Lower leg skin (tissue), 4 donors: ENCODE measurements at regions not wholly inside any gene's neighbourhood (a gene's known extent, or its start where the extent isn't known, plus 50 kb on each side); places are given as distances from the start of the nearest gene placed in this dataset.

Source experiments
- DNase-seq, 2 donors: peaks; one replicate each; pipeline ENCODE4 v3.0.0-alpha.2; 2019; ENCODE audit warnings: low spot score in 2 of 2
- H3K4me3 ChIP-seq: fragments of 200-600 bp; sonication (generic); 2 replicates; pipeline ENCODE4 v1.5.1; 2017; ENCODE audit warnings: mild to moderate bottlenecking, low read depth; ENCODE audit not compliant: poor library complexity, severe bottlenecking
- CTCF ChIP-seq, 3 donors: fragments of 450-650 bp; IDR thresholded peaks; one replicate each; pipeline ENCODE4 v1.5.1; 2016; ENCODE audit warnings: antibody characterized with exemption in 3 of 3, mild to moderate bottlenecking in 3 of 3, moderate library complexity in 2 of 3
- POLR2A ChIP-seq, 2 donors: fragments of 450-650 bp; IDR thresholded peaks; one replicate each; pipeline ENCODE4 v1.6.1; 2016 to 2017; ENCODE audit warnings: antibody characterized with exemption in 2 of 2, mild to moderate bottlenecking in 1 of 2, moderate library complexity in 1 of 2
- WGBS, 2 donors: methylation state at CpG; one replicate each; pipeline ENCODE4 v1.1.5; 2018; 5-methylcytosine and 5-hydroxymethylcytosine counted together
- intact Hi-C: fragments of 100-400 bp; cut with DNase I; formaldehyde crosslinking; loops from one replicate; pipeline ENCODE4 v1.15.0; 2023; ENCODE audit warnings: low total_unique reads

GRCh38 chr17:72476134-72476533, 355.3 kb downstream of the SOX9 start:
- H3K4me3 ChIP-seq = no peak overlapping the region
- TF ChIP-seq CTCF (IDR thresholded peaks at IDR 0.05) (no peak), POLR2A (IDR thresholded peaks at IDR 0.05) (no peak)
- WGBS, 2 donors = 52 to 71% methylated on average over 9 of the region's 9 CpGs
- DNase-seq = no peak
- intact Hi-C loops = no loop called here

GRCh38 chr17:72476575-72476986, 355.8 kb downstream of the SOX9 start:
- TF ChIP-seq POLR2A (IDR thresholded peaks at IDR 0.05) (no peak), CTCF (IDR thresholded peaks at IDR 0.05) (no peak)
- DNase-seq = no peak
- intact Hi-C loops = no loop called here
- H3K4me3 ChIP-seq = no peak overlapping the region
- 56 to 59% methylated on average over 12 of the region's 12 CpGs for WGBS, 2 donors

GRCh38 chr17:72477491-72477890, 356.7 kb downstream of the SOX9 start:
- intact Hi-C loops = no loop called here
- WGBS, 2 donors = 47 to 52% methylated on average over 8 of the region's 8 CpGs
- no peak for DNase-seq

GRCh38 chr17:72479113-72479512, 358.3 kb downstream of the SOX9 start:
- intact Hi-C loops = no loop called here
- TF ChIP-seq CTCF (IDR thresholded peaks at IDR 0.05) (no peak), POLR2A (IDR thresholded peaks at IDR 0.05) (no peak)
- 65 to 74% methylated on average over 3 to 4 of the region's 4 CpGs for WGBS, 2 donors
- no peak overlapping the region for H3K4me3 ChIP-seq
- no peak for DNase-seq

More at GRCh38 chr17:72477491-72477890, 356.7 kb downstream of the SOX9 start:
- H3K4me3 ChIP-seq = no peak overlapping the region
- no peak for TF ChIP-seq POLR2A (IDR thresholded peaks at IDR 0.05)
- no peak for TF ChIP-seq CTCF (IDR thresholded peaks at IDR 0.05)

- TF ChIP-seq CTCF (IDR thresholded peaks at IDR 0.05) = no peak
- TF ChIP-seq POLR2A (IDR thresholded peaks at IDR 0.05) = no peak
- intact Hi-C loops = no loop called here
- no peak for DNase-seq
- WGBS, 2 donors = 73 to 74% methylated on average over 2 of the region's 2 CpGs
- no peak overlapping the region for H3K4me3 ChIP-seq
These were observed 360.8 kb downstream of the SOX9 start for GRCh38 chr17:72481572-72481971.

GRCh38 chr17:72485596-72485995, 364.8 kb downstream of the SOX9 start:
- DNase-seq = no peak
- no peak overlapping the region for H3K4me3 ChIP-seq
- intact Hi-C loops = no loop called here
- 70 to 82% methylated on average over 4 of the region's 4 CpGs for WGBS, 2 donors
- no peak for TF ChIP-seq POLR2A (IDR thresholded peaks at IDR 0.05)
- no peak for TF ChIP-seq CTCF (IDR thresholded peaks at IDR 0.05)
